ENCODE measurements at regions not wholly inside any gene's neighbourhood (a gene's known extent, or its start where the extent isn't known, plus 50 kb on each side); places are given as distances from the start of the nearest gene placed in this dataset.
"Not testable (repeated sequence)": the region's sequence is repeated elsewhere in the genome, so short reads cannot be mapped to it uniquely, and the experiment has no call there.

- not testable (repeated sequence) for TF ChIP-seq POLR2AphosphoS5, CTCF, EP300, POLR2A (IDR thresholded peaks at IDR 0.05)
Measured at GRCh38 chr5:53799644-53800043, 239.2 kb downstream of the NDUFS4 start.
